Tibial artery (tissue), 4 donors: ENCODE measurements at regions not wholly inside any gene's neighbourhood (a gene's known extent, or its start where the extent isn't known, plus 50 kb on each side); places are given as distances from the start of the nearest gene placed in this dataset.

Experiments
- DNase-seq, 2 donors: peaks; one replicate each; pipeline ENCODE4 v3.0.0-alpha.2; 2019
- H3K27ac ChIP-seq, 2 donors: fragments of 200-600 bp; sonication (generic) in 1 of 2; 1 replicate in 1 of 2; 2 replicates in 1 of 2; pipeline ENCODE4 v1.5.1; 2018 to 2019; ENCODE audit warnings: mild to moderate bottlenecking in 1 of 2
- H3K27me3 ChIP-seq, 2 donors: fragments of 200-600 bp; sonication (generic) in 1 of 2; one replicate each; pipeline versions ENCODE4 v1.5.1 to v1.6.0; 2016 to 2019
- H3K36me3 ChIP-seq, 3 donors: fragments of 200-600 bp; sonication (generic) in 2 of 3; one replicate each; pipeline ENCODE4 v1.5.1; 2016 to 2019; ENCODE audit warnings: mild to moderate bottlenecking in 2 of 3
- H3K4me1 ChIP-seq, 4 donors: fragments of 200-600 bp; sonication (generic) in 2 of 4; 1 replicate in 3 of 4; 2 replicates in 1 of 4; pipeline ENCODE4 v1.5.1; 2016 to 2019
- H3K4me3 ChIP-seq, 2 donors: fragments of 200-600 bp; sonication (generic) in 1 of 2; 1 replicate in 1 of 2; 2 replicates in 1 of 2; pipeline ENCODE4 v1.5.1; 2018 to 2019; ENCODE audit warnings: mild to moderate bottlenecking in 2 of 2
- H3K9me3 ChIP-seq, 3 donors: fragments of 200-600 bp; sonication (generic) in 1 of 3; one replicate each; pipeline ENCODE4 v1.5.1; 2016 to 2019
- intact Hi-C: fragments of 100-400 bp; cut with DNase I; formaldehyde crosslinking; loops from one replicate; pipeline ENCODE4 v1.15.0; 2023; ENCODE audit warnings: low total_unique reads
- TF ChIP-seq, protein P1 (sequence below), 2 experiments: fragments of 200-600 bp in 1 of 2; fragments of 450-650 bp in 1 of 2; IDR thresholded peaks; one replicate each; pipeline ENCODE4 v1.5.1; 2017 to 2019; ENCODE audit warnings: antibody characterized with exemption in 2 of 2, mild to moderate bottlenecking in 1 of 2, moderate library complexity in 1 of 2

DNA sequence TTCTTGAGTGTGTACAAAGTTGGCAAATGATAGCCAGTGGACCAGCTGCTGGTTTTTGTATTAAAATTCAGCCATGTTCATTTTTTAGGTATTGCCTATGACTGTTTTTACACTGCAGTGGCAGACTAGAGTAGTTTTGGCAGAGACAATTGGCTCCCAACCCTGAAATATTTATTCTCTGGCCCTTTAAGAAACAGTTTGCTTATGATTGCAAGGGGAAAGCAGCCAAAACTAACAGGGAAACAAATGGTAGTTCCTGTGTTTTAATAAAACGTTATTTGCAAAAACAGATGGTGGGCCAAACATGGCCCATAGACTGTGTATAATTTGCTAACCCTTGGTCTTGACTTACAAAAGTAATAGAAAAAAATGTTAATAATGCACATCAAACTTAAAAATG is 110.2 kb downstream of the ALX1 start:
- Histone ChIP-seq H3K27me3 (no peaks in the 10 kb centered on the region), H3K36me3 (no peaks in the 10 kb centered on the region), H3K27ac (no peak overlapping the region), H3K4me1 (no peaks in the 10 kb centered on the region), H3K4me3 (no peak overlapping the region), H3K9me3 (no peaks in the 10 kb centered on the region)
- intact Hi-C loops: no loop called here
- TF ChIP-seq, protein P1, sequence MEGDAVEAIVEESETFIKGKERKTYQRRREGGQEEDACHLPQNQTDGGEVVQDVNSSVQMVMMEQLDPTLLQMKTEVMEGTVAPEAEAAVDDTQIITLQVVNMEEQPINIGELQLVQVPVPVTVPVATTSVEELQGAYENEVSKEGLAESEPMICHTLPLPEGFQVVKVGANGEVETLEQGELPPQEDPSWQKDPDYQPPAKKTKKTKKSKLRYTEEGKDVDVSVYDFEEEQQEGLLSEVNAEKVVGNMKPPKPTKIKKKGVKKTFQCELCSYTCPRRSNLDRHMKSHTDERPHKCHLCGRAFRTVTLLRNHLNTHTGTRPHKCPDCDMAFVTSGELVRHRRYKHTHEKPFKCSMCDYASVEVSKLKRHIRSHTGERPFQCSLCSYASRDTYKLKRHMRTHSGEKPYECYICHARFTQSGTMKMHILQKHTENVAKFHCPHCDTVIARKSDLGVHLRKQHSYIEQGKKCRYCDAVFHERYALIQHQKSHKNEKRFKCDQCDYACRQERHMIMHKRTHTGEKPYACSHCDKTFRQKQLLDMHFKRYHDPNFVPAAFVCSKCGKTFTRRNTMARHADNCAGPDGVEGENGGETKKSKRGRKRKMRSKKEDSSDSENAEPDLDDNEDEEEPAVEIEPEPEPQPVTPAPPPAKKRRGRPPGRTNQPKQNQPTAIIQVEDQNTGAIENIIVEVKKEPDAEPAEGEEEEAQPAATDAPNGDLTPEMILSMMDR (IDR thresholded peaks at IDR 0.05): no peak
- DNase-seq: no peak

DNA sequence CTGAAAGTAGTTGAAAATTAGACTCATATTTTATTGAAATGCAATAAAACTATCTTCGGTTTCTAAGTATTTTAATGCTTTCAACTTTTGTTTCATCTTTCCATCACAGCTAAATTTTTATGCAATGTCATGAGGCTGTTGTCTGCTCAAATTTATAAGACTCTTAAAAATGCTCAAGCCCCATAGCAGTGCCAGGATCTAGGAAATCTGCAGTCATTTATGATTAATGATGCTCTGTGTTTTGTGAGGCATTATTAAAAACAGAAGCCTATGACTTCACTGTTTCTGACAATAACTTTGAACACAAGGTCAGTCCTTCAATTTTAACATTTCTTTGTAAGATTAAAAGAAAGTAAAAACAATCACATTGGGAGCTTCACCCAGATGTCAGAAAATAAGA is 112.5 kb downstream of the ALX1 start:
- H3K9me3 ChIP-seq: no peaks in the 10 kb centered on the region
- DNase-seq: no peak
- H3K27me3 ChIP-seq: no peaks in the 10 kb centered on the region
- no peaks in the 10 kb centered on the region for H3K4me1 ChIP-seq
- TF ChIP-seq, protein P1 (IDR thresholded peaks at IDR 0.05): no peak
- no peak overlapping the region for H3K4me3 ChIP-seq
- H3K36me3 ChIP-seq: no peaks in the 10 kb centered on the region
- no peak overlapping the region for H3K27ac ChIP-seq
- intact Hi-C loops: no loop called here

DNA sequence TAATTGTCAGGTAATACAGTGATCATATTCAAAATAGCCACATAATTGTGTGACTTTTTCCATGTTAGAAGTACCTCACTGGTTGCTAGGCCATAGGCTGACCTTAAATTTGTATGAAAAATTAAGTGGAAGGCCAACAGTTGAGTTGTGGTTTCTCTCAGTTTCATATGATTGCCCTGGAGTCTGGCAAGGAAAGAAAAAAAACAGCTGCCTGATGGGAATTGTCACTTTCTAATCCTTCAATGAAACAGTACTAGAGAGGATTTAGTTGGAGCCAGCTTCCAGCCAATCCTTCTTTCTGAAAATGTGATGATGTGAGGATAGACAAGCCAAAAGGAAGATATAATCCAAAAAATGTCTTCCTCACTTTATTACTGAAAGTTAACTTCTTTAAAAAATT is 113.6 kb downstream of the ALX1 start:
- TF ChIP-seq, protein P1 (IDR thresholded peaks at IDR 0.05): no peak

GRCh38 chr12:85394065-85394464 is 114.0 kb downstream of the ALX1 start:
- TF ChIP-seq, protein P1 (IDR thresholded peaks at IDR 0.05): no peak
- DNase-seq: no peak
- H3K27ac ChIP-seq: no peak overlapping the region

More for the DNA sequence above, 113.6 kb downstream of the ALX1 start:
- Histone ChIP-seq H3K27me3 (no peaks in the 10 kb centered on the region), H3K27ac (no peak overlapping the region), H3K36me3 (no peaks in the 10 kb centered on the region), H3K4me3 (no peak overlapping the region), H3K9me3 (no peaks in the 10 kb centered on the region), H3K4me1 (no peaks in the 10 kb centered on the region)
- intact Hi-C loops: no loop called here
- no peak for DNase-seq

DNA sequence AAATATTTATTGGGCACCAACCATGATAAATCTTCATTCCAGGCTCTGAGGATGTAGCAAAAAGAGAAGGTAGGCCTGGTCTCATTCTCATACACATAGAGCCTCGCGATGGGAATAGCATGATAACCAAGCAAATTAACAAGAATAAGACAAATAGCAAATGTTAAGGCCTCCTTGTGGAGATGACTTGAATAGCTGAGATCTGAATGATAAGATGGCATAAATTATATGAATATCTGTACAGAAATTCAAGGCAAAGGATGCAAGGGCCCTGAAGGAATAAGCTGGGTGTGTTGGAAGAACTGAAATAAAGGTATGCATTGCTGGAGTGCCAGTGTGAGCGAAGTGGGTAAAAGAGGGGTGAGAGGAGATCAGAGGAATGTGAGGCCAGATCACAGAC is 114.8 kb downstream of the ALX1 start:
- no peak overlapping the region for H3K27ac ChIP-seq
- no peak overlapping the region for H3K4me3 ChIP-seq
- H3K4me1 ChIP-seq: no peaks in the 10 kb centered on the region
- intact Hi-C loops: no loop called here
- H3K27me3 ChIP-seq: no peaks in the 10 kb centered on the region
- H3K36me3 ChIP-seq: no peaks in the 10 kb centered on the region
- TF ChIP-seq, protein P1 (IDR thresholded peaks at IDR 0.05): no peak
- DNase-seq: no peak
- H3K9me3 ChIP-seq: no peaks in the 10 kb centered on the region

More at GRCh38 chr12:85394065-85394464, 114.0 kb downstream of the ALX1 start:
- H3K36me3 ChIP-seq: no peaks in the 10 kb centered on the region
- no peaks in the 10 kb centered on the region for H3K27me3 ChIP-seq
- H3K9me3 ChIP-seq: no peaks in the 10 kb centered on the region
- intact Hi-C loops: no loop called here
- H3K4me1 ChIP-seq: no peaks in the 10 kb centered on the region
- H3K4me3 ChIP-seq: no peak overlapping the region

DNA sequence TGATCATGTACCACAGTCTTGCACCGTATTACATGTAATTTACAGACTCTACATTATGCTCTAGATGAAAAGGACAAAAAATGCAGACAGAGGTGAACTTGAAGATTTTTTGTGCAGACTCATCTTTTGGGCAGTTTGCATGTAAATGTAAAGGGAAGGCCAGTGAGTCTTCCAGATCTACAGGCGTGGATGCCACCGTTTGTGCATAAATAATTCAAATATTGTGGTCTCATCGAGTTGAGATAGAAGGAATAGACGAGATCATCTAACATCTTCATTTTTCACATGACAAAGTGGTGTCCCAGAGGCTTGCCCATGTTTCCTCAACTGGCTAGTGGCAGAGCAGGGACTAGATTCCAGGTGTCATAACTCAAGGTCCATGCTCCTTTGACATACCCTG is 125.2 kb downstream of the ALX1 start:
- no peak overlapping the region for H3K27ac ChIP-seq
- no peaks in the 10 kb centered on the region for H3K4me1 ChIP-seq
- H3K36me3 ChIP-seq: no peaks in the 10 kb centered on the region
- DNase-seq: no peak
- TF ChIP-seq, protein P1 (IDR thresholded peaks at IDR 0.05): no peak
- no peaks in the 10 kb centered on the region for H3K9me3 ChIP-seq
- H3K27me3 ChIP-seq: no peaks in the 10 kb centered on the region
- H3K4me3 ChIP-seq: no peak overlapping the region
- intact Hi-C loops: no loop called here
